Karpas-422 (cell line): ENCODE measurements at regions not wholly inside any gene's neighbourhood (a gene's known extent, or its start where the extent isn't known, plus 50 kb on each side); places are given as distances from the start of the nearest gene placed in this dataset.

ENCODE experiments used
- DNase-seq: peaks from one replicate; pipeline ENCODE4 v3.0.0-alpha.2; 2015
- H2AFZ ChIP-seq: fragments of 200-600 bp; sonication (generic); 2 replicates; pipeline ENCODE4 v1.6.1; 2014; ENCODE audit warnings: antibody characterized with exemption, low read length, mixed read lengths
- H3K27ac ChIP-seq: fragments of 200-600 bp; sonication (generic); 2 replicates; pipeline ENCODE4 v1.5.1; 2014; ENCODE audit warnings: mild to moderate bottlenecking, low read length, moderate library complexity
- H3K27me3 ChIP-seq: fragments of 200-600 bp; sonication (generic); 2 replicates; pipeline ENCODE4 v1.6.1; 2014; ENCODE audit warnings: low read length, mixed read lengths
- H3K36me3 ChIP-seq: fragments of 200-600 bp; sonication (generic); 2 replicates; pipeline ENCODE4 v1.6.1; 2014; ENCODE audit warnings: low read length, mixed read lengths; ENCODE audit not compliant: insufficient read depth
- H3K4me1 ChIP-seq: fragments of 200-600 bp; sonication (generic); 2 replicates; pipeline ENCODE4 v1.6.1; 2014; ENCODE audit warnings: mild to moderate bottlenecking, low read length, mixed read lengths
- H3K4me2 ChIP-seq: fragments of 200-600 bp; sonication (generic); 2 replicates; pipeline ENCODE4 v1.6.1; 2014; ENCODE audit warnings: low read length, low read depth, mild to moderate bottlenecking; ENCODE audit not compliant: poor library complexity, severe bottlenecking
- H3K4me3 ChIP-seq: fragments of 200-600 bp; sonication (generic); 2 replicates; pipeline ENCODE4 v1.5.1; 2014; ENCODE audit warnings: mild to moderate bottlenecking, antibody characterized with exemption, low read length, mixed read lengths
- H3K79me2 ChIP-seq: fragments of 200-600 bp; sonication (generic); 2 replicates; pipeline ENCODE4 v1.6.1; 2014; ENCODE audit warnings: mild to moderate bottlenecking, low read length, mixed read lengths
- H3K9ac ChIP-seq: fragments of 200-600 bp; sonication (generic); 2 replicates; pipeline ENCODE4 v1.6.0; 2014; ENCODE audit warnings: low read length
- H3K9me2 ChIP-seq: fragments of 200-600 bp; sonication (generic), shearing (Covaris generic); replicated peaks from 2 replicates; pipeline ENCODE4 v1.6.0; 2014; ENCODE audit warnings: mild to moderate bottlenecking, low read length, moderate library complexity; ENCODE audit not compliant: insufficient read depth
- H3K9me3 ChIP-seq: fragments of 300-700, 200-600 bp; sonication (generic); 2 replicates; pipeline ENCODE4 v1.6.1; 2014; ENCODE audit warnings: low read length, mixed read lengths
- H4K20me1 ChIP-seq: fragments of 200-600 bp; sonication (generic); 2 replicates; pipeline ENCODE4 v1.6.1; 2014; ENCODE audit warnings: mild to moderate bottlenecking, antibody characterized with exemption, low read length, low read depth; ENCODE audit not compliant: insufficient read depth

DNA sequence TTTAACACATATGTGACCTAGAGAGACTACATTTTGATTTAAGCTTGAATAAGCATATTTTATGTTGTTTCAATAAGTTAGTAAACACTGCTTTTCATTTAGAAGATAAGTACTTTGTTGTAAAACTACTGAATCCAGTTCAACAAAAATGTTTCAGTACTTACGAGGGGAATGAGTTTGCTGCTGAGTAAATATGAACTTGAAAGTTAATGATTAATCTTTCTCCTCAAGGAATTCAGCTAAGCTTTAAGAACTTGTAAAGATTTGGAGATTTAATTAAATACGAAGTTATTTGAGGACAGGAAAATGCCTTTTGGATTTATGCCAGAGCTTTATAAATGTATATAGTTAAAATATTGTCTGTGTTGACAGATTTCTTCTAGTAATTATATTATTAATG, 933.0 kb upstream of the LCORL start:
- Histone ChIP-seq H3K9ac (no peak overlapping the region), H3K27me3 (no peaks in the 10 kb centered on the region), H3K4me2 (no peak overlapping the region), H4K20me1 (no peaks in the 10 kb centered on the region), H3K27ac (no peak overlapping the region), H3K36me3 (no peaks in the 10 kb centered on the region), H3K4me1 (no peaks in the 10 kb centered on the region), H3K9me3 (0 out of 2 replicates have a peak, but pooled peaks cover 7% of the 10 kb centered on the region), H3K9me2 (no peaks in the 10 kb centered on the region), H2AFZ (no peak overlapping the region), H3K79me2 (no peaks in the 10 kb centered on the region), H3K4me3 (no peak overlapping the region)
- DNase-seq, result no peak

DNA sequence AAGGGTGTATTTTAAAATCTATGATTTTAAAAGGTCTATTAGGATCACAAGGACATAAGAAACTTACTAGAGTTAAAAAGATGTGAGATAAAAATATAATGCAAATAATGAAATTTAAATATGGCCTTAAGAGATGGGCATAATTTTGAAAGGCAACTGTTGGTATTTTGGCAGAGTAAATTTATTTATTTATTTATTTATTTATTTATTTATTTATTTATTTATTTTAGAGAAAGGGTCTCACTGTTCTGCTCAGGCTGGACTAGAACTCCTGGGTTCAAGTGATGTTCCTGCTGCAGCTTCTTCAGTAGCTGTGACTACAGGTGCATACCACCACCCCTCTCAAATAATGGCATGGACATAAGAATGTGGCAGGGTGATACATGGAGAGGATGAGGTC, 932.1 kb upstream of the LCORL start:
- peaks cover 7% of the 10 kb centered on the region; the same call in 1 of the 2 replicates for H3K9me3 ChIP-seq
- no peak overlapping the region for H3K9ac ChIP-seq
- no peaks in the 10 kb centered on the region for H3K4me1 ChIP-seq
- H3K27me3 ChIP-seq, result no peaks in the 10 kb centered on the region
- no peaks in the 10 kb centered on the region for H4K20me1 ChIP-seq
- no peak overlapping the region for H2AFZ ChIP-seq
- no peaks in the 10 kb centered on the region for H3K79me2 ChIP-seq
- H3K4me3 ChIP-seq, result no peak overlapping the region
- H3K27ac ChIP-seq, result no peak overlapping the region
- no peak for DNase-seq
- no peaks in the 10 kb centered on the region for H3K36me3 ChIP-seq
- H3K4me2 ChIP-seq, result no peak overlapping the region
- no peaks in the 10 kb centered on the region for H3K9me2 ChIP-seq

DNA sequence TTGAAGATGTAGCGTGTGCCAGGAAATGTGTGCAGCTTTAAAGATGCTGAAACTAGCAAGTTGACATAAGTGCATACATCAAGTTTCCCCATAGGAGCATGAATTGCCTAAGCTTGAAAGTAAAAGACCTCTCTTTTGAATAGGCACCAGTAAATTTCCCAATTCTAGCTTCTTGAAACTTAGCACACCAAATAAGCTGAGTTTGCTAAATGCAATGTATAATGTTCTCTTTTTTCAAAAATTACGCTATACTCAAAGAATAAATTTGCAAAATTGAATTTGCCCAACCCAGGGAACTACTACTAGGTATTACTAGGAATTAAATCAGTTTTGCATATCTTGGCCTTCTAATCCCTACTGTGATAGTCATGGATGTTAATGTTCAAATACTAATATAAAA, 923.9 kb upstream of the LCORL start:
- no peak for DNase-seq
- Histone ChIP-seq H3K36me3 (no peaks in the 10 kb centered on the region), H3K9me2 (no peaks in the 10 kb centered on the region), H3K79me2 (no peaks in the 10 kb centered on the region), H3K9me3 (peaks cover 12% of the 10 kb centered on the region), H3K4me2 (no peak overlapping the region), H3K4me1 (no peaks in the 10 kb centered on the region), H3K4me3 (no peak overlapping the region), H3K27me3 (no peaks in the 10 kb centered on the region), H3K9ac (no peak overlapping the region), H4K20me1 (no peaks in the 10 kb centered on the region), H2AFZ (no peak overlapping the region), H3K27ac (no peak overlapping the region)

DNA sequence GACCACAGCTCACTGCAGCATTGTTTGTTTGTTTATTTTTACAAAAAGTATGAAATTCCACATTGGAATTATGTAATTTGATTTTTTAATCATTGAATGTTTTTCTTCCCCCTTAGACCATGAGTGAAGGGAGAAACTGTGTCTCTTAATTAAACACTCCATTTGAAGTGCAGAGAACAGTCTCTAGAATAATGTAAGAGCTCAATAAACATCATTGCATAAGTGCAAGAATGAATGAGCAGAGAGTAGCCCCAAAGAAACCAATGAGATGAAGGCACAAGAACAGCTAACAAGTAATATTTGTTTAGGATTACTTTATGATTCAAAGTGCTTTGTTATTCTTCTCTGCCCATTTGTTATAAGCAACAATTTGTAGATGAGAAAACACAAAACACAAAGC, 921.3 kb upstream of the LCORL start:
- H3K9me2 ChIP-seq, result no peaks in the 10 kb centered on the region
- H3K36me3 ChIP-seq, result no peaks in the 10 kb centered on the region
- no peaks in the 10 kb centered on the region for H3K4me1 ChIP-seq
- H2AFZ ChIP-seq, result no peak overlapping the region
- no peak overlapping the region for H3K27ac ChIP-seq
- DNase-seq, result no peak
- no peak overlapping the region for H3K4me3 ChIP-seq
- H3K9me3 ChIP-seq, result peaks cover 6% of the 10 kb centered on the region
- no peaks in the 10 kb centered on the region for H3K79me2 ChIP-seq
- no peak overlapping the region for H3K4me2 ChIP-seq
- H4K20me1 ChIP-seq, result no peaks in the 10 kb centered on the region
- H3K9ac ChIP-seq, result no peak overlapping the region
- H3K27me3 ChIP-seq, result no peaks in the 10 kb centered on the region

DNA sequence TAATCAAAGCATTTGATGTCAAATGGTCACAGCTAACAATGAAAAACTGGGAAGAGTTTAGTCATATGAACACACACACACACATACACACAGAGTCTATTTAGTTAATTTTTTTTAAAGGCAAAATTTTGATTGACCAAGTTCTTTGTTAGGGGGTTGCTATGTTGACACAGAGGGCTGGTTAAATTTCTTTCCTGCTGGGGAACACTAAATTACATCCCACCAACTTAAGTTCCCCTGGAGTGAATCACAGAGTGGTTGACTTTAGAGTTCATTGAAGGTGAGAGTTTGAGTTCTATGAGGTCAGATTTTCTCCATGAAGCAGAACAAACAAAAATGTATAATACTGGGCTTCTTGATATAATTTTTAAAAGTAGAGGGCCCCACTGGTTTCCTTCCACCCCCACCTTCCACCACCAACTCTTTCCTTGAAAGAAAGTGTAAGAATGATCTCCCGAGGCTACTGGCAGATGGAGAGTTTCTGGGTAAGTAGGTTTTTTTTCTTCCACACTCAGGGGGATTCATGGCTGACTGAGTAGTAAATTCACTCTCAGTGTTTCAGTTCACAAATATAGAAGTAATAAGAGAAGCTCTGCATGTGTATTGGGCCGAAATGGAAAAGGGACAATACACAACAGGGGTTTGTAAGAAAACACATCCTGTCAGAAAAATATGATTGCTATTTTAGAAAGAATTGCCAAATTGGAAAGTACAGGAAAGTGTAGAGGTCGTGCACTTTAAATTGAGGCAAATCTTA, 917.0 kb upstream of the LCORL start:
- Histone ChIP-seq H3K79me2 (no peaks in the 10 kb centered on the region), H4K20me1 (no peaks in the 10 kb centered on the region), H3K27me3 (no peaks in the 10 kb centered on the region), H3K9me3 (peaks cover 2% of the 10 kb centered on the region), H3K9ac (no peak overlapping the region), H3K4me2 (no peak overlapping the region), H2AFZ (no peak overlapping the region), H3K27ac (no peak overlapping the region), H3K9me2 (no peaks in the 10 kb centered on the region; the same call in 1 of the 2 replicates), H3K4me1 (no peaks in the 10 kb centered on the region), H3K4me3 (no peak overlapping the region), H3K36me3 (no peaks in the 10 kb centered on the region)
- DNase-seq, result no peak

DNA sequence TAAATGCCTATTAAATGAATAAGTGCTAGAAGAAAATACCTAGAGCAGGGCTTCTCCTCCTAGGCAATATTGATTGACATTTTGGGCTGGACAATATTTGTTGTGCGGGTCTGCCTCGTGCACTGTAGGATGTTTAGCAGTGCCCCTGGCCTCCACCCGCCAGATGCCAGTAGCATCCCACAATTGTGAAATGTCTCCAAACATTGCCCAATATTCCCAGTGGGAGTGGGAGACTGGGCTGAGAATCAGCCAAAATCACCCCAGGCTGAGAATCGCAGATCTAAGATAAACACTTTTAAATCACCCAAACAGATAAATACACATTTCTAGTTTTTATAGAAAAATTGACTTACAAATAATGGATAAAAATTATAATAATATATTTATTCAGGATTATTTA, 916.2 kb upstream of the LCORL start:
- H2AFZ ChIP-seq, result no peak overlapping the region
- H3K9ac ChIP-seq, result no peak overlapping the region
- no peak overlapping the region for H3K4me3 ChIP-seq
- no peak overlapping the region for H3K4me2 ChIP-seq
- H3K4me1 ChIP-seq, result no peaks in the 10 kb centered on the region
- H4K20me1 ChIP-seq, result no peaks in the 10 kb centered on the region
- no peaks in the 10 kb centered on the region; the same call in 1 of the 2 replicates for H3K9me3 ChIP-seq
- H3K79me2 ChIP-seq, result no peaks in the 10 kb centered on the region
- H3K27ac ChIP-seq, result no peak overlapping the region
- DNase-seq, result no peak
- H3K27me3 ChIP-seq, result no peaks in the 10 kb centered on the region
- H3K9me2 ChIP-seq, result no peaks in the 10 kb centered on the region; the same call in 1 of the 2 replicates
- H3K36me3 ChIP-seq, result no peaks in the 10 kb centered on the region

DNA sequence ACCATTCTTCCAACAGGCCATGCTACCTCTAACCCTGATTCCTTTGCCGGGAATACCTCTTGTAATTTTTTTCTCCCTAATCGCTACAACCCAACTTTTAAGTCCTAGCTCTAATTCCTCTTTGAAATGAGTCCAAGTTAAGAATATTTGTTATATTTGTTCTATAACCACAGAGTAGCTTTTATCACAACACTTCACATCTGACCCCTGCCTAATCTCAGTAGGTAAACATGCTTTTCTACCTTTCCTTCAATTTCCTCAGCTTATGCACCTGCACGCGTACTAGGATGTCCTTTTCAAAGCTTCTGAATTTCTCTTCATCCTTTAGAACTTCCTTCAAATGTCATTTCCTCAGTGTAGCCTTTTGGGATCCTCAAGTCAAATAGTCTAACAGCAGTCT, 915.5 kb upstream of the LCORL start:
- Histone ChIP-seq H3K27ac (no peak overlapping the region), H3K4me2 (no peak overlapping the region), H3K9me2 (no peaks in the 10 kb centered on the region; the same call in 1 of the 2 replicates), H3K4me1 (no peaks in the 10 kb centered on the region), H3K9me3 (no peaks in the 10 kb centered on the region), H2AFZ (no peak overlapping the region), H3K79me2 (no peaks in the 10 kb centered on the region), H3K36me3 (no peaks in the 10 kb centered on the region), H3K9ac (no peak overlapping the region), H3K27me3 (no peaks in the 10 kb centered on the region), H3K4me3 (no peak overlapping the region), H4K20me1 (no peaks in the 10 kb centered on the region)
- no peak for DNase-seq

DNA sequence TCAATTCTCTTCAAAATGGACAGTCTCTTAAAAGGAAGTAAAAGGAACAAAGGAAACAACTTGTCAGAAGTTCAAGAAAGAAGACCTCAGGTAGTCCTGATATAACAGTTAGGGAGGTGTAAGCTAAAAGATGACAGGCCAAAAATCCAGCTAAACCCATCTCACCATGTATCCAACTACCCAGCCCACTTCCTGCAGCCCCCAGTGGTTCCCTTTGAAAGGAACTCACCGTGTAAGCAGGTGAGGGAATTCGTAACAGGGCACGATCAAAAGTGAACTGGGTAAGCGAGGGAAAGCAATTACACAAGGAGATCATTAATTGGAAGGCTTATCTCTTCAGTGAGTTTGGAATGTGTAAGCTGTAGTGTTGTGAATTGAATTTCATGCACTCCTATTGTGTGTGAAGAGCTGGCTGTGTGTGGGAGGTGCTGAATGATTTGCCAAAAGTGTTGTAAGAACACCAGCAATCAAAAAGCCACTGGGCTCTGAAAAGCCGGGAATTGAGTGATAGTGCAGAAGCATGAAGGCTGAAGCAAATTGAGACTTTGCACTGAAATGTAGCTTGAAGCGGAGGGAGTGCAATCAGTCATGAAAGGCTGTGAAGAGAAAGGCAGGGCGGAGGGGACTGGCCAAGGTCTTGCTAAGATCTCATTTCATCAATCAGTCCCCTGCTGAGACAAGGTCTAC, 914.2 kb upstream of the LCORL start:
- H3K9me2 ChIP-seq, result no peaks in the 10 kb centered on the region; the same call in 1 of the 2 replicates
- H3K27me3 ChIP-seq, result no peaks in the 10 kb centered on the region
- no peak overlapping the region for H3K4me2 ChIP-seq
- H3K4me1 ChIP-seq, result no peaks in the 10 kb centered on the region
- H4K20me1 ChIP-seq, result no peaks in the 10 kb centered on the region
- no peaks in the 10 kb centered on the region for H3K9me3 ChIP-seq
- H3K79me2 ChIP-seq, result no peaks in the 10 kb centered on the region
- H3K4me3 ChIP-seq, result no peak overlapping the region
- no peak overlapping the region for H3K9ac ChIP-seq
- no peak overlapping the region for H3K27ac ChIP-seq
- DNase-seq, result no peak
- no peaks in the 10 kb centered on the region for H3K36me3 ChIP-seq
- H2AFZ ChIP-seq, result no peak overlapping the region
